Endothelial cell of umbilical vein (primary cell): ENCODE measurements at regions not wholly inside any gene's neighbourhood (a gene's known extent, or its start where the extent isn't known, plus 50 kb on each side); places are given as distances from the start of the nearest gene placed in this dataset.

Experiments
- BruUV-seq: library from RNA; stranded (reverse); fragments of 400-500 nt; replicated peaks from 2 replicates; lab custom pipeline; 2021; lab: Mats Ljungman, UMichigan
- CTCF ChIA-PET: fragments of 300-600, 350-600 bp; sonication (Branson Sonifier 250); formaldehyde crosslinking; loops from one replicate; lab custom pipeline; 2021; ENCODE audit warnings: antibody characterized with exemption, inconsistent platforms; lab: Charles Lee
- POLR2A ChIA-PET: fragments of 300-600, 350-600 bp; sonication (Branson Sonifier 250); formaldehyde crosslinking; loops from one replicate; lab custom pipeline; 2021; ENCODE audit warnings: antibody characterized with exemption, inconsistent platforms; lab: Charles Lee
- DNase-seq: peaks from one replicate; pipeline ENCODE4 v3.0.0-alpha.2; 2011; ENCODE audit warnings: low read depth, low spot score
- FAIRE-seq: peaks from 2 replicates; lab custom pipeline; 2011; peaks lifted over from hg19 to GRCh38; lab: Jason Lieb, UNC
- H2AFZ ChIP-seq: 2 replicates; pipeline ENCODE4 v1.6.0; 2012; ENCODE audit warnings: low read depth, low read length, control low read depth, inconsistent platforms
- H3K27ac ChIP-seq: 2 replicates; pipeline ENCODE4 v1.5.1; 2011; ENCODE audit warnings: low read depth, mild to moderate bottlenecking, control low read depth, low read length, moderate library complexity; ENCODE audit not compliant: insufficient read depth
- H3K27me3 ChIP-seq, 2 experiments: 2 replicates each; pipeline versions ENCODE4 v1.6.0 to v1.6.1; 2011; ENCODE audit warnings: low read length in 2 of 2, mixed read lengths in 1 of 2; ENCODE audit not compliant: control insufficient read depth in 2 of 2, insufficient read depth in 2 of 2
- H3K36me3 ChIP-seq, 2 experiments: 2 replicates in 1 of 2; 3 replicates in 1 of 2; pipeline ENCODE4 v1.5.1; 2011; ENCODE audit warnings: low read length in 2 of 2, mild to moderate bottlenecking in 1 of 2, moderate library complexity in 1 of 2; ENCODE audit not compliant: control insufficient read depth in 2 of 2, insufficient read depth in 2 of 2; ENCODE audit errors: extremely low read depth in 1 of 2
- H3K4me1 ChIP-seq: 3 replicates; pipeline ENCODE4 v1.5.1; 2011; ENCODE audit warnings: mild to moderate bottlenecking, low read length; ENCODE audit not compliant: control insufficient read depth, insufficient read depth; ENCODE audit errors: extremely low read depth
- H3K4me2 ChIP-seq: 2 replicates; pipeline ENCODE4 v1.6.1; 2011; ENCODE audit warnings: low read length, control low read depth, mixed read lengths; ENCODE audit not compliant: insufficient read depth
- H3K4me3 ChIP-seq, 3 experiments: fragments of 200-600 bp in 1 of 3; sonication (generic), shearing (Covaris generic) in 1 of 3; replicated peaks in 1 of 3; 2 replicates each; pipeline ENCODE4 v1.5.1; 2011 to 2016; ENCODE audit warnings: control low read depth in 3 of 3, low read length in 3 of 3, mild to moderate bottlenecking in 2 of 3, inconsistent platforms in 1 of 3, low read depth in 1 of 3, moderate library complexity in 1 of 3; ENCODE audit not compliant: insufficient read depth in 1 of 3
- H3K79me2 ChIP-seq: 2 replicates; pipeline ENCODE4 v1.6.0; 2012; ENCODE audit warnings: low read length, inconsistent platforms; ENCODE audit not compliant: control insufficient read depth, insufficient read depth
- H3K9ac ChIP-seq: replicated peaks from 2 replicates; pipeline ENCODE3; 2011; ENCODE audit warnings: low read length, control low read depth; ENCODE audit not compliant: insufficient read depth; ENCODE audit errors: extremely low read depth
- H3K9me1 ChIP-seq: replicated peaks from 3 replicates; pipeline ENCODE4 v1.6.0; 2011; ENCODE audit warnings: mild to moderate bottlenecking, low read length; ENCODE audit not compliant: control insufficient read depth, insufficient read depth; ENCODE audit errors: extremely low read depth
- H3K9me3 ChIP-seq: replicated peaks from 2 replicates; pipeline ENCODE4 v1.5.1; 2012; ENCODE audit warnings: low read length, inconsistent platforms; ENCODE audit not compliant: control insufficient read depth, insufficient read depth
- H4K20me1 ChIP-seq: replicated peaks from 2 replicates; pipeline ENCODE3; 2011; ENCODE audit warnings: mild to moderate bottlenecking, low read length; ENCODE audit not compliant: control insufficient read depth, insufficient read depth; ENCODE audit errors: extremely low read depth
- CTCF ChIP-seq, 2 donors: IDR thresholded peaks; 1 replicate in 1 of 2; 2 replicates in 1 of 2; pipeline ENCODE4 v1.5.1; 2011; ENCODE audit warnings: low read length in 2 of 2, mild to moderate bottlenecking in 2 of 2, moderate library complexity in 2 of 2, control low read depth in 1 of 2, inconsistent platforms in 1 of 2, low read depth in 1 of 2; ENCODE audit not compliant: insufficient read depth in 1 of 2; ENCODE audit errors: extremely low read depth in 1 of 2
- EZH2 ChIP-seq: IDR thresholded peaks from 2 replicates; pipeline ENCODE4 v1.6.1; 2012; ENCODE audit warnings: borderline replicate concordance, low read depth, mild to moderate bottlenecking, moderate library complexity, low read length, inconsistent platforms; ENCODE audit not compliant: severe bottlenecking
- FOS ChIP-seq: IDR thresholded peaks from 2 replicates; pipeline ENCODE4 v1.6.1; 2011; ENCODE audit warnings: mild to moderate bottlenecking, low read length, moderate library complexity, borderline replicate concordance; ENCODE audit not compliant: insufficient read depth
- GATA2 ChIP-seq: IDR thresholded peaks from 2 replicates; pipeline ENCODE4 v1.7.0; 2011; ENCODE audit warnings: low read depth, mild to moderate bottlenecking, moderate library complexity, mixed read lengths, low read length; ENCODE audit not compliant: insufficient read length, insufficient read depth
- JUN ChIP-seq: IDR thresholded peaks from 2 replicates; pipeline ENCODE4 v1.6.1; 2011; ENCODE audit warnings: borderline replicate concordance, low read depth; ENCODE audit not compliant: insufficient read length, insufficient read depth
- MAX ChIP-seq: IDR thresholded peaks from 2 replicates; pipeline ENCODE4 v1.6.1; 2011; ENCODE audit not compliant: insufficient read depth, insufficient read length
- MYC ChIP-seq: IDR thresholded peaks from one replicate; pipeline ENCODE4 v1.6.1; 2011; ENCODE audit warnings: mild to moderate bottlenecking, low read depth, low read length
- POLR2A ChIP-seq: IDR thresholded peaks from 2 replicates; pipeline ENCODE4 v1.6.1; 2012; ENCODE audit warnings: low read depth, mild to moderate bottlenecking, control low read depth, low read length
- POLR2AphosphoS5 ChIP-seq: IDR thresholded peaks from 2 replicates; pipeline ENCODE4 v1.6.1; 2012; ENCODE audit warnings: low read depth, mild to moderate bottlenecking, control low read depth, low read length, moderate library complexity; ENCODE audit not compliant: insufficient read depth
- dilution Hi-C: fragments of 300-500 bp; cut with MboI; formaldehyde crosslinking; loops from one replicate; pipeline ENCODE4 v1.15.0; 2019; ENCODE audit warnings: low sequenced_read_pairs; ENCODE audit not compliant: extremely low pct_ligation_motif_present
- intact Hi-C: fragments of 100-400 bp; cut with micrococcal nuclease; formaldehyde crosslinking; loops from one replicate; pipeline ENCODE4 v1.10.0; 2022

GRCh38 chr13:84366506-84366905 lies 484.2 kb upstream of the SLITRK1 start:
- ChIA-PET POLR2A (no interaction called here), CTCF (no interaction called here)
- dilution Hi-C loops = no loop called here
- Histone ChIP-seq H3K4me1 (no peaks in the 10 kb centered on the region), H3K9me1 (no peaks in the 10 kb centered on the region), H3K9me3 (peaks cover 3% of the 10 kb centered on the region), H3K36me3 (no peaks in the 10 kb centered on the region), H3K79me2 (no peaks in the 10 kb centered on the region), H3K27ac (no peak overlapping the region), H2AFZ (no peak overlapping the region), H4K20me1 (no peaks in the 10 kb centered on the region), H3K4me3 (no peak overlapping the region), H3K27me3 (no peaks in the 10 kb centered on the region), H3K4me2 (no peak overlapping the region), H3K9ac (no peak overlapping the region)
- no peak for DNase-seq
- no peak for TF ChIP-seq JUN
- no peak for TF ChIP-seq CTCF (IDR thresholded peaks at IDR 0.05; ENCODE audit: extremely low read depth in 1 of 2, insufficient read depth in 1 of 2, low read depth in 1 of 2, low read length in 2 of 2)
- TF ChIP-seq MYC = no peak
- no peak for TF ChIP-seq POLR2AphosphoS5
- no peak for TF ChIP-seq EZH2
- no peak for TF ChIP-seq FOS
- TF ChIP-seq MAX = no peak
- no peak for TF ChIP-seq POLR2A
- no peak for TF ChIP-seq GATA2
- intact Hi-C loops = no loop called here
- FAIRE-seq = no peak
- no TSS peak for BruUV-seq
